ENCODE measurements at regions not wholly inside any gene's neighbourhood (a gene's known extent, or its start where the extent isn't known, plus 50 kb on each side); places are given as distances from the start of the nearest gene placed in this dataset.
"Not testable (repeated sequence)": the region's sequence is repeated elsewhere in the genome, so short reads cannot be mapped to it uniquely, and the experiment has no call there.

- no peak for DNase-seq (ENCODE audit: low spot score in 2 of 2)
- FAIRE-seq, result no peak
Measured at GRCh38 chr5:164967354-164967753, 1461.9 kb downstream of the MAT2B start.

- FAIRE-seq (no peak), DNase-seq (ENCODE audit: low spot score in 2 of 2) (no peak)
Measured at GRCh38 chr5:164972973-164973372, 1467.6 kb downstream of the MAT2B start.

- no peak for DNase-seq (ENCODE audit: low spot score in 2 of 2)
- FAIRE-seq, result no peak
Measured at GRCh38 chr5:164975986-164976385, 1470.6 kb downstream of the MAT2B start.

- FAIRE-seq, result no peak
- DNase-seq (ENCODE audit: low spot score in 2 of 2), result no peak
Measured at GRCh38 chr5:164980480-164980879, 1475.1 kb downstream of the MAT2B start.

- DNase-seq (ENCODE audit: low spot score in 2 of 2), result no peak
- no peak for FAIRE-seq
Measured at GRCh38 chr5:164998142-164998541, 1492.7 kb downstream of the MAT2B start.

GRCh38 chr5:164998590-164998989 lies 1493.2 kb downstream of the MAT2B start:
- DNase-seq (ENCODE audit: low spot score in 2 of 2) (no peak), FAIRE-seq (no peak)

- DNase-seq (ENCODE audit: low spot score in 2 of 2) (no peak), FAIRE-seq (no peak)
Measured at GRCh38 chr5:165000479-165001190, 1495.2 kb downstream of the MAT2B start.

- DNase-seq (ENCODE audit: low spot score in 2 of 2) (no peak), FAIRE-seq (no peak)
Measured at GRCh38 chr5:165003283-165003682, 1497.9 kb downstream of the MAT2B start.

- DNase-seq (ENCODE audit: low spot score in 2 of 2), result no peak
- FAIRE-seq, result no peak
Measured at GRCh38 chr5:165004175-165004574, 1498.8 kb downstream of the MAT2B start.

- DNase-seq (ENCODE audit: low spot score in 2 of 2) (no peak), FAIRE-seq (no peak)
Measured at GRCh38 chr5:165014439-165014838, 1509.0 kb downstream of the MAT2B start.

GRCh38 chr5:165015126-165015525 lies 1509.7 kb downstream of the MAT2B start:
- no peak for DNase-seq (ENCODE audit: low spot score in 2 of 2)
- no peak for FAIRE-seq

GRCh38 chr5:165015547-165015946 lies 1510.1 kb downstream of the MAT2B start:
- FAIRE-seq, result no peak

GRCh38 chr5:165026971-165027370 lies 1521.6 kb downstream of the MAT2B start:
- DNase-seq (ENCODE audit: low spot score in 2 of 2) (no peak), FAIRE-seq (no peak)

More at GRCh38 chr5:165015547-165015946, 1510.1 kb downstream of the MAT2B start:
- no peak for DNase-seq (ENCODE audit: low spot score in 2 of 2)

- DNase-seq (ENCODE audit: low spot score in 2 of 2), result no peak
- FAIRE-seq, result no peak
Measured at GRCh38 chr5:165028356-165028755, 1522.9 kb downstream of the MAT2B start.

- FAIRE-seq (no peak), DNase-seq (ENCODE audit: low spot score in 2 of 2) (no peak)
Measured at GRCh38 chr5:165029099-165029870, 1523.9 kb downstream of the MAT2B start.

- DNase-seq (ENCODE audit: low spot score in 2 of 2) (no peak), FAIRE-seq (no peak)
Measured at GRCh38 chr5:165030971-165031370, 1525.6 kb downstream of the MAT2B start.

GRCh38 chr5:165031371-165031770 lies 1526.0 kb downstream of the MAT2B start:
- FAIRE-seq (no peak), DNase-seq (ENCODE audit: low spot score in 2 of 2) (no peak)

GRCh38 chr5:165035520-165035919 lies 1530.1 kb downstream of the MAT2B start:
- DNase-seq (ENCODE audit: low spot score in 2 of 2), result no peak
- FAIRE-seq, result no peak

GRCh38 chr5:165039748-165040147 lies 1534.3 kb downstream of the MAT2B start:
- FAIRE-seq (no peak), DNase-seq (ENCODE audit: low spot score in 2 of 2) (no peak)

- not testable (repeated sequence) for DNase-seq (ENCODE audit: low spot score in 2 of 2); FAIRE-seq
Measured at GRCh38 chr5:165045941-165046340, 1540.5 kb downstream of the MAT2B start.

- FAIRE-seq, result no peak
- no peak for DNase-seq (ENCODE audit: low spot score in 2 of 2)
Measured at GRCh38 chr5:165055476-165055875, 1550.1 kb downstream of the MAT2B start.

- FAIRE-seq, result no peak
- DNase-seq (ENCODE audit: low spot score in 2 of 2), result no peak
Measured at GRCh38 chr5:165057145-165057544, 1551.7 kb downstream of the MAT2B start.

All from frontal cortex (tissue), 3 donors.